ENCODE measurements at regions not wholly inside any gene's neighbourhood (a gene's known extent, or its start where the extent isn't known, plus 50 kb on each side); places are given as distances from the start of the nearest gene placed in this dataset.

- DNase-seq: no peak
- Histone ChIP-seq H3K4me1 (ENCODE audit: control insufficient read depth, insufficient read depth, low read length) (no peaks in the 10 kb centered on the region), H3K36me3 (ENCODE audit: control insufficient read depth, insufficient read depth, low read length) (no peaks in the 10 kb centered on the region), H3K27me3 (ENCODE audit: control insufficient read depth, insufficient read depth, low read length) (no peaks in the 10 kb centered on the region), H3K9me3 (ENCODE audit: control insufficient read depth, low read depth, low read length) (no peaks in the 10 kb centered on the region), H3K27ac (ENCODE audit: low read length) (no peak overlapping the region), H3K4me3 (ENCODE audit: low read length) (no peak overlapping the region)
- 70% methylated on average over 1 of the region's 3 CpGs for WGBS (ENCODE audit: insufficient coverage, low lambda C conversion rate)
Measured at GRCh38 chr11:23502389-23502788, 642.1 kb upstream of the CCDC179 start.

GRCh38 chr11:23502826-23503225, 642.6 kb upstream of the CCDC179 start:
- no peaks in the 10 kb centered on the region for H3K36me3 ChIP-seq (ENCODE audit: control insufficient read depth, insufficient read depth, low read length)
- H3K27ac ChIP-seq (ENCODE audit: low read length): no peak overlapping the region
- H3K27me3 ChIP-seq (ENCODE audit: control insufficient read depth, insufficient read depth, low read length): no peaks in the 10 kb centered on the region
- no peak for DNase-seq
- no CpG with 5 or more reads among the region's 1 CpG for WGBS (ENCODE audit: insufficient coverage, low lambda C conversion rate)
- H3K4me3 ChIP-seq (ENCODE audit: low read length): no peak overlapping the region
- H3K9me3 ChIP-seq (ENCODE audit: control insufficient read depth, low read depth, low read length): no peaks in the 10 kb centered on the region
- H3K4me1 ChIP-seq (ENCODE audit: control insufficient read depth, insufficient read depth, low read length): no peaks in the 10 kb centered on the region

GRCh38 chr11:23509023-23509422, 648.7 kb upstream of the CCDC179 start:
- no peak overlapping the region for H3K4me3 ChIP-seq (ENCODE audit: low read length)
- DNase-seq: peak in 1 of 2 donors; percentile 13
- H3K4me1 ChIP-seq (ENCODE audit: control insufficient read depth, insufficient read depth, low read length): no peaks in the 10 kb centered on the region
- H3K27ac ChIP-seq (ENCODE audit: low read length): no peak overlapping the region
- H3K27me3 ChIP-seq (ENCODE audit: control insufficient read depth, insufficient read depth, low read length): no peaks in the 10 kb centered on the region
- no peaks in the 10 kb centered on the region for H3K9me3 ChIP-seq (ENCODE audit: control insufficient read depth, low read depth, low read length)
- no peaks in the 10 kb centered on the region for H3K36me3 ChIP-seq (ENCODE audit: control insufficient read depth, insufficient read depth, low read length)

- 100% methylated on average over 1 of the region's 2 CpGs for WGBS (ENCODE audit: insufficient coverage, low lambda C conversion rate)
- no peak overlapping the region for H3K27ac ChIP-seq (ENCODE audit: low read length)
- H3K9me3 ChIP-seq (ENCODE audit: control insufficient read depth, low read depth, low read length): no peaks in the 10 kb centered on the region
- no peaks in the 10 kb centered on the region for H3K36me3 ChIP-seq (ENCODE audit: control insufficient read depth, insufficient read depth, low read length)
- DNase-seq: no peak
- no peak overlapping the region for H3K4me3 ChIP-seq (ENCODE audit: low read length)
- no peaks in the 10 kb centered on the region for H3K4me1 ChIP-seq (ENCODE audit: control insufficient read depth, insufficient read depth, low read length)
- no peaks in the 10 kb centered on the region for H3K27me3 ChIP-seq (ENCODE audit: control insufficient read depth, insufficient read depth, low read length)
Measured at GRCh38 chr11:23509821-23510220, 649.5 kb upstream of the CCDC179 start.

- Histone ChIP-seq H3K27me3 (ENCODE audit: control insufficient read depth, insufficient read depth, low read length) (no peaks in the 10 kb centered on the region), H3K36me3 (ENCODE audit: control insufficient read depth, insufficient read depth, low read length) (no peaks in the 10 kb centered on the region), H3K9me3 (ENCODE audit: control insufficient read depth, low read depth, low read length) (no peaks in the 10 kb centered on the region), H3K27ac (ENCODE audit: low read length) (no peak overlapping the region), H3K4me1 (ENCODE audit: control insufficient read depth, insufficient read depth, low read length) (no peaks in the 10 kb centered on the region), H3K4me3 (ENCODE audit: low read length) (no peak overlapping the region)
- no CpG with 5 or more reads among the region's 2 CpGs for whole genome bisulfite sequencing (ENCODE audit: insufficient coverage, low lambda C conversion rate)
- no peak for DNase-seq
Measured at GRCh38 chr11:23519194-23519593, 658.9 kb upstream of the CCDC179 start.

- 100% methylated on average over 1 of the region's 11 CpGs for WGBS (ENCODE audit: insufficient coverage, low lambda C conversion rate)
Measured at GRCh38 chr11:23520226-23520960, 660.1 kb upstream of the CCDC179 start.

GRCh38 chr11:23536907-23537306, 676.6 kb upstream of the CCDC179 start:
- WGBS (ENCODE audit: insufficient coverage, low lambda C conversion rate): no CpG with 5 or more reads among the region's 4 CpGs
- no peaks in the 10 kb centered on the region for H3K36me3 ChIP-seq (ENCODE audit: control insufficient read depth, insufficient read depth, low read length)
- H3K27ac ChIP-seq (ENCODE audit: low read length): no peak overlapping the region
- no peaks in the 10 kb centered on the region for H3K9me3 ChIP-seq (ENCODE audit: control insufficient read depth, low read depth, low read length)
- no peak overlapping the region for H3K4me3 ChIP-seq (ENCODE audit: low read length)
- no peak for DNase-seq
- H3K27me3 ChIP-seq (ENCODE audit: control insufficient read depth, insufficient read depth, low read length): no peaks in the 10 kb centered on the region
- no peaks in the 10 kb centered on the region for H3K4me1 ChIP-seq (ENCODE audit: control insufficient read depth, insufficient read depth, low read length)

More at GRCh38 chr11:23520226-23520960, 660.1 kb upstream of the CCDC179 start:
- no peaks in the 10 kb centered on the region for H3K4me1 ChIP-seq (ENCODE audit: control insufficient read depth, insufficient read depth, low read length)
- no peak for DNase-seq
- H3K9me3 ChIP-seq (ENCODE audit: control insufficient read depth, low read depth, low read length): no peaks in the 10 kb centered on the region
- H3K27ac ChIP-seq (ENCODE audit: low read length): no peak overlapping the region
- no peak overlapping the region for H3K4me3 ChIP-seq (ENCODE audit: low read length)
- no peaks in the 10 kb centered on the region for H3K36me3 ChIP-seq (ENCODE audit: control insufficient read depth, insufficient read depth, low read length)
- H3K27me3 ChIP-seq (ENCODE audit: control insufficient read depth, insufficient read depth, low read length): no peaks in the 10 kb centered on the region

- H3K9me3 ChIP-seq (ENCODE audit: control insufficient read depth, low read depth, low read length): no peaks in the 10 kb centered on the region
- H3K4me1 ChIP-seq (ENCODE audit: control insufficient read depth, insufficient read depth, low read length): peaks cover 2% of the 10 kb centered on the region
- H3K4me3 ChIP-seq (ENCODE audit: low read length): no peak overlapping the region
- no peak overlapping the region for H3K27ac ChIP-seq (ENCODE audit: low read length)
- H3K36me3 ChIP-seq (ENCODE audit: control insufficient read depth, insufficient read depth, low read length): no peaks in the 10 kb centered on the region
- H3K27me3 ChIP-seq (ENCODE audit: control insufficient read depth, insufficient read depth, low read length): no peaks in the 10 kb centered on the region
- WGBS (ENCODE audit: insufficient coverage, low lambda C conversion rate): no CpG with 5 or more reads among the region's 5 CpGs
- DNase-seq: no peak
Measured at GRCh38 chr11:23539556-23539955, 679.3 kb upstream of the CCDC179 start.

GRCh38 chr11:23540101-23540561, 679.9 kb upstream of the CCDC179 start:
- H3K36me3 ChIP-seq (ENCODE audit: control insufficient read depth, insufficient read depth, low read length): no peaks in the 10 kb centered on the region
- H3K4me3 ChIP-seq (ENCODE audit: low read length): no peak overlapping the region
- H3K27me3 ChIP-seq (ENCODE audit: control insufficient read depth, insufficient read depth, low read length): no peaks in the 10 kb centered on the region
- no peak overlapping the region for H3K27ac ChIP-seq (ENCODE audit: low read length)
- WGBS (ENCODE audit: insufficient coverage, low lambda C conversion rate): no CpG with 5 or more reads among the region's 8 CpGs
- H3K9me3 ChIP-seq (ENCODE audit: control insufficient read depth, low read depth, low read length): no peaks in the 10 kb centered on the region
- DNase-seq: peak; percentile 27 to 71
- peaks cover 2% of the 10 kb centered on the region for H3K4me1 ChIP-seq (ENCODE audit: control insufficient read depth, insufficient read depth, low read length)

GRCh38 chr11:23542189-23542588, 681.9 kb upstream of the CCDC179 start:
- no peaks in the 10 kb centered on the region for H3K36me3 ChIP-seq (ENCODE audit: control insufficient read depth, insufficient read depth, low read length)
- H3K4me1 ChIP-seq (ENCODE audit: control insufficient read depth, insufficient read depth, low read length): peaks cover 2% of the 10 kb centered on the region
- no peak overlapping the region for H3K4me3 ChIP-seq (ENCODE audit: low read length)
- 60% methylated on average over 1 of the region's 1 CpG for WGBS (ENCODE audit: insufficient coverage, low lambda C conversion rate)
- peak overlapping the region; percentile 18 for H3K27ac ChIP-seq (ENCODE audit: low read length)
- DNase-seq: peak; percentile 22 to 76
- no peaks in the 10 kb centered on the region for H3K27me3 ChIP-seq (ENCODE audit: control insufficient read depth, insufficient read depth, low read length)
- no peaks in the 10 kb centered on the region for H3K9me3 ChIP-seq (ENCODE audit: control insufficient read depth, low read depth, low read length)

- H3K4me1 ChIP-seq (ENCODE audit: control insufficient read depth, insufficient read depth, low read length): peaks cover 2% of the 10 kb centered on the region
- H3K27ac ChIP-seq (ENCODE audit: low read length): no peak overlapping the region
- no peak for DNase-seq
- no peaks in the 10 kb centered on the region for H3K9me3 ChIP-seq (ENCODE audit: control insufficient read depth, low read depth, low read length)
- H3K4me3 ChIP-seq (ENCODE audit: low read length): no peak overlapping the region
- no peaks in the 10 kb centered on the region for H3K36me3 ChIP-seq (ENCODE audit: control insufficient read depth, insufficient read depth, low read length)
- H3K27me3 ChIP-seq (ENCODE audit: control insufficient read depth, insufficient read depth, low read length): no peaks in the 10 kb centered on the region
- WGBS (ENCODE audit: insufficient coverage, low lambda C conversion rate): 67% methylated on average over 2 of the region's 3 CpGs
Measured at GRCh38 chr11:23542816-23543215, 682.5 kb upstream of the CCDC179 start.
